ENCODE measurements at regions not wholly inside any gene's neighbourhood (a gene's known extent, or its start where the extent isn't known, plus 50 kb on each side); places are given as distances from the start of the nearest gene placed in this dataset.

GRCh38 chr5:152271420-152271819, 133.7 kb downstream of the NMUR2 start:
- DNase-seq = peak in 11 of 51 donors; percentile 0 to 17 (median 3)

GRCh38 chr5:152270096-152270495, 135.0 kb downstream of the NMUR2 start:
- DNase-seq = no peak

- DNase-seq = no peak
These were observed 135.5 kb downstream of the NMUR2 start for GRCh38 chr5:152269533-152269932.

GRCh38 chr5:152264645-152265254, 140.3 kb downstream of the NMUR2 start:
- no peak for DNase-seq

- DNase-seq = no peak
These were observed 142.4 kb downstream of the NMUR2 start for GRCh38 chr5:152262667-152263066.

- DNase-seq = no peak
These were observed 144.1 kb downstream of the NMUR2 start for GRCh38 chr5:152260940-152261339.

- no peak for DNase-seq
These were observed 145.4 kb downstream of the NMUR2 start for GRCh38 chr5:152259702-152260101.

GRCh38 chr5:152256580-152256979, 148.5 kb downstream of the NMUR2 start:
- no peak for DNase-seq

- DNase-seq = no peak
These were observed 149.7 kb downstream of the NMUR2 start for GRCh38 chr5:152255411-152255810.

- no peak for DNase-seq
These were observed 157.2 kb downstream of the NMUR2 start for GRCh38 chr5:152247850-152248385.

- DNase-seq = no peak
These were observed 158.7 kb downstream of the NMUR2 start for GRCh38 chr5:152246401-152246800.

- no peak for DNase-seq
These were observed 167.5 kb downstream of the NMUR2 start for GRCh38 chr5:152237531-152237930.

GRCh38 chr5:152226191-152226590, 178.9 kb downstream of the NMUR2 start:
- DNase-seq = no peak

GRCh38 chr5:152221721-152222629, 183.1 kb downstream of the NMUR2 start:
- DNase-seq = no peak

GRCh38 chr5:152218694-152219093, 186.4 kb downstream of the NMUR2 start:
- no peak for DNase-seq

- DNase-seq = no peak
These were observed 199.3 kb downstream of the NMUR2 start for GRCh38 chr5:152205804-152206203.

- no peak for DNase-seq
These were observed 202.8 kb downstream of the NMUR2 start for GRCh38 chr5:152202321-152202720.

GRCh38 chr5:152193391-152194107, 211.5 kb downstream of the NMUR2 start:
- no peak for DNase-seq

GRCh38 chr5:152188251-152188650, 216.8 kb downstream of the NMUR2 start:
- no peak for DNase-seq

- no peak for DNase-seq
These were observed 217.4 kb downstream of the NMUR2 start for GRCh38 chr5:152187668-152188067.

- no peak for DNase-seq
These were observed 219.4 kb downstream of the NMUR2 start for GRCh38 chr5:152185547-152186245.

Data from hypothalamus (tissue), 51 donors.